HG03354 (cell line): ENCODE measurements at regions not wholly inside any gene's neighbourhood (a gene's known extent, or its start where the extent isn't known, plus 50 kb on each side); places are given as distances from the start of the nearest gene placed in this dataset.
"Not testable (repeated sequence)": the region's sequence is repeated elsewhere in the genome, so short reads cannot be mapped to it uniquely, and the experiment has no call there.

Experiments
- ATAC-seq: cut with Tn5 transposase; IDR thresholded peaks from one replicate; pipeline ENCODE4 v1.9.1; 2021; ENCODE audit warnings: mild to moderate bottlenecking; ENCODE audit not compliant: unreplicated experiment, poor library complexity, severe bottlenecking

DNA sequence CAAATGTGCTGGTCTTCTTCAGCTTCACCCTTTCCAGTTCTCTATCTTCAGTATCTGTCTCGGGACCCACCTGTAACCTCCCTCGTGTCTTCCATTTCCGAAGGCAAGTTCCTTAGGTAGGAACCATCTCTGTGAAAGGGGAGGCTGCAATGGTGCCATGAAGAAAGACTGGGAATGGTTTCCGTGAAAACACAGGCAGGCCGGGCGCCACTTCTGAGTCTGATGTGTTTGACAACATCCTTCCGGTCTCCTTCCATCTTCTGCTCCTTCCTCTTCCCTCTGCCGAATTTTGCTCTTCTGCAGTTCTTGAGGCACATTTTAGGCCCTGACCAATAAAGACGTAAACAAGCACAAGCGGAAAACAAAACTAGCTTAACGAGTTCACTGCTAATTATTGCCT lies 328.0 kb downstream of the THBS2 start:
- ATAC-seq: no peak

DNA sequence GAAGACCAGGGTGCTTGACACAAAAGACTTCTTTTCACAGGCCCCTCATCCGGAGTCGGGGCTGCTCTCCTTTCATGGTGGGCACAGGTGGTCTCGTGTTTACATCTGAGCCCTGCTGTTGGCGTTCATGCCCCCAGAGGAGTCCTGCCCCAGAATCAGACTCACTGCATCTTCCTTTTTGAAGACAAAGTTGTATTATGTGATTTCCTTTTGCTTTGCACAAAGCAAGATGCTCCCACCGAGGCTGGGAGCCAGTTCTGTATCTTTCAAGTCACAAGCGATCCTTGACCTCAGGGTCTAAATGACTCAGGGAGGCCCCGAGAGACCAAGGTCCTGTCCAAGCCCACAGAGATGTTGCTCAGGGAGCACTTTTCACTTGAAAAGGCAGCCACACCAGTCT lies 330.5 kb downstream of the THBS2 start:
- no peak for ATAC-seq

DNA sequence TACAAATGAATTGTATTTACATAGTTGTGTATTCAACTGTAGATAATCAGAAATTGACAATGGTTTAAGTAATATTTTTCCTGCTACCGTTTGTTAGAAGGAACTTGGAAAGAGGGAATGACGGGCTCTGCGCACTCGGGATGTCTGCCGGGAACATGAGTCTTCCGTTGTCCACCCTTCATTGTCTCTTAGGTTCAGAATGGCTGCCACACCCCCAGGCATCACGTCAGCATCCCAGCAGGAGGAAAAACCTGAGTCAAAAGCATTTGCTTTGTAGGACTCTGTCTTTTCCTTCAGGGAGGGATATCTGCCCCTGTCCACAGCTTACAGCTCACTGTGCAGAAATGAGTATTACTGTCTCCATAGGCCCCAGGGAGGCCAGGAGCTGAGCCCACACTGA lies 331.2 kb downstream of the THBS2 start:
- ATAC-seq: no peak

DNA sequence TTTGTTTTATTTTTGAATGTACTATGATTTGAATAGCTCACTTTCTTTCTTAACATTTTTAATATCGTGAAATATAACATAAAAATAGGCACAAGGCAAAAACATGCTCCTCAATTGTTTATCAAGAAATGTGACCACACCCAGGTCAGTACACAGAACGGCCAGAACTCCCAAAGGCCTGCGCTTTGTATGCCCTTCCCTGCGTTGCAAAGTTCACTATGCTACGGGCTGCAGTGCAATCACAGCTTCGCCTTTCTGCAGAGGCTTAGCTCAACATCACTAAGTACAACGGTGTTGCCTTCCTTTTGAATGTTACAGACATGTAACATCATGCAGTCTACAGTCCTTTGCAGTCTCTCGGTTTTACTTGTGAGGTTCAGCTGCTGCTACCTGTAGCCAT lies 333.4 kb downstream of the THBS2 start:
- ATAC-seq: no peak

DNA sequence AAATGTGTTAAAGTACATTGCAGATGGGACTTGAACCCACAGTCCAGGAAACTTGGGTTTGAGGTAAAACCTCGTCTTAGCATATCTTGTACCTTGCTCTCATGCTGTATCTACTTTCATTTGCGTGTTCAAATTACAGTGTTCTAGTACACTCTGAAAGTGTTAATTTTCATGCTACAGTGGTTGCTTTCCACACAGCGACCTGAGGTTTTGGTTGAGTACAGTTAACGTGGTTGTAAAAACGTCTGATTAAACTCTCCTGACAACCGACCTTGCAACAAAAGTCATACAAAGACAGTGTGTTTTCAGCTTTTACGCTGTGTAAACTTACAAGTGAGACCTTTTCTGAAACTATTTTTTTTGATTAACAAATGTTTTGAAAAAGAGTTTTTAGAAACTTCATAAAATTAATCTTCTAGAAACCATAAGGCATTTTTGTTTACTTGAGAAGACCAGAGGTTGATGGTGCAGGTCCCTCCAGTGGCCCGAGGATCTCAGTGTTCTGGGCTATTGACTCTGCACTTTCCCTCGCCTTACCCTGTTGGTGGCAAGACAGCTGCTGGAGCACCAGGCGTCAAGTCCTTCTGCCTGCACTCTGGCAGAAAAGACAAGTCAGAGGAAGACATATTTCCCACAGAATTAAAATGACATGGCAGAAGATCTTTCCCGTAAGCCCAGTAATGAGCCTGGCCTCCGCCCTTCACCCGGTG lies 334.0 kb downstream of the THBS2 start:
- ATAC-seq: no peak

DNA sequence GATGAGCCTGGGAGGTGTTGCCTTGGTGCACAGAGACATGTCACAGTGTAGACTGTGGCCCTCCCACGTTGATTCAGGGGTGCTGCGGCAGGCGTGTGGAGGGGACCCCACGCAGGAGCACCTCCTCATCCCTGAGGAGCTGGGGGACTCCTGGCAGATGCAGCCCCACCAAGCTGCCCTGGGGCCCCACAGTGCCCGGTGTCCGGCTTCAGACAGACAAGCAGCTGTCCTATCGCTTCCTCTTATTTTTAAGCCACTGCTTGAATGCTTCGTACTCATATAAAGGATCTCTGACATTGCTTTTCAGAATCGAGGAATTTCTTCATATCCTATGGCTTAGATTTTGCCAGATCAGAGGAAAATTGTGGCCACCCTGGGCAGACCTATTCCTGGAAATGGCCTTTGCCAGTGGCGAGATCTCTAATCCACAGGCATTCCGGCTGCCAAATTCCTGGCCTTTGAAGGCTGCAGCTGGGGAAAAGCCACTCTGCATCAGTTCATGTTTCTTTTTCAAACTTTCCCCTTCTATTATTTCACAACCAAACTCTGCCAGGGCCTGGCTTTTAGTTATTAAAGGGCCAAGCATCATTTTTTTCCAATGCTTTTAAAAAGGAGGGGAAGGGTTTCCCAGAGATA lies 337.0 kb downstream of the THBS2 start:
- ATAC-seq: no peak

DNA sequence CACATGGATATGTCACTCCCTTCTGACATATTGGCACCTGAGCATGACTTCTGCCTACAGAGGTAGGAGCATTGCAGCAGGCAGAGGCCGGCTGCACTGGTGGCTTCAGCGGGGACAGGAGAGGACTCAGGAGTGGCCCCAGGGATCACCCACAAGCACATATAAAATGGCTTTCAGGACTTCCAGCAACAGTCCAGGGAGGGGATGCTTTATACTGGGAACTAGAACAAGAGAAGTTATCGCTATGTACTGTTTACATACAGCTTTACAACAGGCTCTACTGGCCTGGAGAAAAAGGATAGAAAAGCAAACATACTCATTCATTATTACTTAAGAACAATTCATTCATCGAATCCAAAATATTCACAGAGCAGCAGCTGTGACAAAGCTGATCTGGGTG lies 337.8 kb downstream of the THBS2 start:
- no peak for ATAC-seq

DNA sequence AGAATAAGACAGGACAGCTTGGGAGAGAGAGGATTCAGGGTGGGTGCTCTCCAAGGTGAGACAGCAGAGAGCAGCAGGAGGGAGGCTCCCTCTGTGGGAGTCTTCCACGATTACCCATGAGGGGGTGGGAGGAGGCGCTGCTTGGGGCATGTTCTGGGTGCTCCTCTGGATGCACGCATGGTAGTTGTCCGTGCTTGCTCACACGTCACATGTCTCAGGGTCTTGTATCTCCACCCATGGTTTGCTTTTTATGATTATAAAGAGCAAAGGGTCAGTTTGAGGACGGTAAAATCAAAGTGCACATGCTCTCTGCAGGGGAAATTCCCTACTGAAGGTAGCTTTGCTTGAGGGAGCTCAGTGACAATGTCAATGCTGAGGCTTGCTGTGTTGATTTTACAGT lies 338.4 kb downstream of the THBS2 start:
- ATAC-seq: no peak

DNA sequence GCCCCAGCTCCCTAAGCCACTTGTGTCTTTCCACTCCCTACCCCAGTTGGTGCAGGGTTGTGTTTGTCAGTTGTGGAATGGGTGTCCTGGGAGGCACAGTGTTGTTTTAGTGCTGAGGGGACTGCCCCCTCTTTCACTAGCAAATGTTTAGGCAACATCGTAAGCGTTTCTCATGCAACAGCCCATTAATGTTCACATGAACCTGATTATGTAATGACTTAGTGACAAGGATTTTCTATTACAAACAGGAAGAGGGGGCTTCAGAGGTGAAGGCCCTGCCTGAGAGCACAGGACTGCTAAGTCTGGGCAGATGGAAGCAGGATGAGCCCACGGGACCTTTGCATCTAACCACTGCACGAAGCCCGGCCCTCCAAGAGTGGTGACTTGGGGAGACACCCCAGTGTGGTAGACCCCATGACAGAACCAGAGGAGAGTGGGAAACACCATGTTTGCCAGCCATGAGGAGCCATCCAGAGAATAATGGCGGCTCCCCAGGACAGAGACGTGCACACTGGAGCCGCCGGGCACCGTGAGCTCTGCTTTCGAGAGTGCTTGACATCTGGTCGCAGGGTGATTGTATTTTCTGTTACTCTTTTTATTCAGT lies 339.7 kb downstream of the THBS2 start:
- ATAC-seq: no peak

DNA sequence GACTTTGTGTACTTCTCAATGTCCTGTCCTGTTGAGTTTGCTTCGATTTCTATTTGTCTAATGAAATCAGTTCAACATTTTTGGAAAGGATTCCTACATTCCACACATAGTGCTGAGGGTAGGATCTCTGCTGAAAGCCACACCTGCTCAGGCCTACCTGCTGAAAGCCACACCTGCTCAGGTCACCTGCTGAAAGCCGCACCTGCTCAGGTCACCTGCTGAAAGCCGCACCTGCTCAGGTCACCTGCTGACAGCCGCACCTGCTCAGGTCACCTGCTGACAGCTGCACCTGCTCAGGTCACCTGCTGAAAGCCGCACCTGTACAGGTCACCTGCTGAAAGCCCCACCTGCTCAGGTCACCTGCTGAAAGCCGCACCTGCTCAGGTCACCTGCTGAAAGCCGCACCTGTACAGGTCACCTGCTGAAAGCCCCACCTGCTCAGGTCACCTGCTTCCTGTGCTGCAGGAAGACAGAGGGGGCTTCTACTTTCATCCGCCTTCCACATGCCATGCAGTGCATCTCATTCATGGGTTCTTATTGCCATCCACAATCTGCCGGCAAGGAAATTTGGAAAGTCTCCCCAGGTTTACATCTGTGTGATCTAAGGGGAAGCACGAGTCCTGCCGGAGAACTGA lies 340.3 kb downstream of the THBS2 start:
- ATAC-seq: not testable (repeated sequence)

DNA sequence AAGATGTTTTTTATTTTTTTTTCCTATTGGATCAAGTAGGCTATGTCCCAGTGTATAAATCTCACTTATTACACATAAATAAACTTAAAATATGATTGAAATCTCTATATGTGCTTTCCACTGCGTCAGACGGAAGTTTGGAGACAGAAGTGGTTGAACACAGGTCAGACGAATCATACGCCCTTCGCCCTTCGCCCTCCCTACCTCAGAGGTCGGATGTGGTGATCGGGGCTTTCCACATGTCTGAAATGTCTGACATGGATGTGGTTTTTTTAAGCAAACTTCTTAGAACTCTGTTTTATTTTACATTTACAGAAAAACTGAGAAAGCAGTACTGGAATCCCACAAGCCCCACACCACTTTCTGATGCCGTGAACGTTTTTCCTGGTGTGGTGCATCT lies 344.4 kb downstream of the THBS2 start:
- ATAC-seq: no peak

DNA sequence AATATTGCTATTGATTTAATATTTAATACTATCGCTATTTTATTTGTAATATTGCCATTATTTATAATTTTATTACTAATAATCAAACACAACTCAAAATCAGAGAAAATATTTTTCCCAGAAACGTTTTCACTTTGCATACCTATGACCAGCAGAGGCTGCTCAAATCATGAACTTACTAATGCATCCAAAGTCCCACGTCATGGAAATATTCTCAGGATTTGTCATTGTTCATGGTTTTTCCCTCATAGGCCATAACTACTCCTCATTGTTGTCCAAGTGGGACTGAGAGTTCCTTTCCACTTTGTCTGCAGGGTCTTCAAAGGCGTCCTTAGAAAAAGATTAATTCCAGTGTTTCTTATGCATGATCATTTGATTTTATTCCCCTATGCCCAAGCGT lies 344.8 kb downstream of the THBS2 start:
- no peak for ATAC-seq

DNA sequence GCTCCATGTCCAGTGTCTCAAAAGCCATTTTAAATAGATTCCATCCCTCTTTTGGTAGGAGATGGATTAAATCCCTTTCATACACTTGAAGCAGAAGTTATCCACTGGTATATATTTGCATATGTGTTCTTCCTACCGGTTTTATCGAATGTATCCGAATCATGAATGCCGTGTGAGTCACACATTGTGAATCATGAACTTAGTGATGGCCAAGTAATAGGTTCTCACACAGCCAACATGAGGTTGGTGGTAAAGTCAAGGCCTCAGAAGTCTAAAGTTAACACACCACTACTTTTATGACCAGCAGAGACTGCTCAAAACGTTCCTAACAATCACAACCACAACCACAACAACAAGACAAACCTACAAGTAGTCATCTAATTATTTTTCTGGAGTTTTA lies 345.5 kb downstream of the THBS2 start:
- ATAC-seq: no peak

DNA sequence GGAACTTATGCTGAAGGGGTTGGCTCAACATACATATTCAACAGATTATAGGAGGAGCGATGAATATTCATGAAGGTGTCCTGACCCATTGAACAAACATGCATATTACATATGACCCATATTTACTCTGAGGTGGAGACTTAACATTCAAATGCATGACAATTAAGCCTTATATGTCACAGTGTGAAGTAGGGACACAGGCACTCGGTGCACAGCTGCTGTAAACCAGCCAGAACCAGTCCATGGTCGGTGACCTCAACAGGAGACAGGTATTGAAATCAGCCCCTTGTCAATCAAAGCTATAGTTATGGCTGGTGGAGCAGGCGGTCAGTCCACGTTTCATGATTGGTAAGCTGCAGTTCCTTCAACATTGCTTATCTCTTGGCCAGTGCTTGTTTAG lies 347.3 kb downstream of the THBS2 start:
- ATAC-seq: no peak

DNA sequence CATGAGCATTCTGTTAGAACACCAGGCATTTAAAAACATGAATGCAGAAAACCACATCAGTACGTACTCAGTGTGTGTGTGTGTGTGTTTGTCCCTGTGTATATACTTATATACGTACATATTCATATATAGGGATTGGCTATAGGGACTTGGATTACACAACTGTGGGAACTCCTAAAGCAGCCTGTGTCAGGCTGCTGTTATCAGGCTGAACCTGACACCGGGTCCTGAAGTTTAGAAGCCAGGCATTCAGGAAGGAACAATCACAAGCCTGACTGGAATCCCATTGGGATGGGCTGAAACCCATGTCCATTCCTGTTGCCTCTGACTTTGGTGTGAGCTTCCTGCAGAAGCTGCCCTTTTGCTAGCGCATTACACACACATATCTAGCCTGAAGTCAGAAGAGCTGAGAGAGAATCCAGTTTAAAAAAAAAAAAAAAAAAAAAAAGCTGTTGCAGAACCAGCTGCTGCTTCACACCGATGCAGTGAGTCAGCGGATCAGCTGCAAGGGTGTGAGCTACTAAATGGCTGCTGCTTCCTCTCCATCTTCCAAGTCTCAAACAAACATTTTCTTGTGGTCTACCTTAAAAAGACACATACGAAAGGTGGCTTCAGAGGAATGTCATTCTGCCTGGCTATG lies 348.1 kb downstream of the THBS2 start:
- ATAC-seq: no peak

DNA sequence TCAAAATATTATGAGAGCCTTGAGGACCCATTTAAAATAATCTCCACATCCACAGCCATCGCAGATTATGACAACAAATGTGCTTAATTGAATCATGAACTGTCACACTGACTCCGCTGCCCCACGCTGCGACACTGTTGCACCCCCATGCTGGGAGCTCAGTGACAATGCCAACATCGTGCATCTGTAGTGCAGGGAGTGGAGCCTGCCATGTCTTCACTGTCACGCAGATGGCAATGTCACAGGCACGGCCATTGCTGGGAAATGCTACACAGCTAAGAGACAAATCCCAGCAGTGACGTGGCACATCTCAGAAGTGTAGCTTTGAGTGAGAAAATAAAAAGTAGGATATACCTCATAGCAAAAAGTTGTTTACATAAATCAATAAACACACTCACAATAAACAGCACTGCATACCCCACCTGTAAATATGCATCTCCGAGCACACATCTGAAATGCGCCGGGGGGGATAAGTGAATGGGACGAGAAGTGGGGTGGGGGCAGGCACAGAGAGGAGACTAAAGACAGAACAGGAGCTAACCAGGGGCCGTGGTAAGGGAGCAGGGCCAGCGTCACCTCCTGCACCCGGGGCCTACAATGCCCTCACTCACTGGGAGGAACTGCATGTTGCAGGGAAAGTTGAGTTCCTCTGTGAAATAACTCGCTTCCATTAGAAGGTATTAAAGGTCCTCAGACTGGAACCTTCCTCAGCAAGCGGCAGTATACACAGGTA lies 349.9 kb downstream of the THBS2 start:
- no peak for ATAC-seq

DNA sequence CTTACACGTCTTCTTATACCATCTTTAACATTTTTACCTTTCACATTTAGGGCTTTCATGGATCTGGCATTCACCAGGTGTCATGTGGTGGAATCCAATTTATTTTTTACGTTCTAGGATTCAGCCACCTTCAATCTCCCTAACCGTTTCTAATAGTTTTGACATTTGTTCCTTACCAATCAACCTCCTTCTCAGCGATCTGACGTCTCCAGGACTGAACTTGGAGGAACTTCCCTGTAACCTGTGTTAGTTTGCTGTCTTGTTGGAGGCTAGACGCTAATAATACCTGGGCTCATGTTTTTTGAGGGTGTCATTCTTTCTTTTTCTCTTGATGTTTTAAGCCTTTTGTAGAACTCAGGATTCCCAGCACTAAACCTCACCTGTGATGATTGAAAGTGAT lies 351.6 kb downstream of the THBS2 start:
- no peak for ATAC-seq

DNA sequence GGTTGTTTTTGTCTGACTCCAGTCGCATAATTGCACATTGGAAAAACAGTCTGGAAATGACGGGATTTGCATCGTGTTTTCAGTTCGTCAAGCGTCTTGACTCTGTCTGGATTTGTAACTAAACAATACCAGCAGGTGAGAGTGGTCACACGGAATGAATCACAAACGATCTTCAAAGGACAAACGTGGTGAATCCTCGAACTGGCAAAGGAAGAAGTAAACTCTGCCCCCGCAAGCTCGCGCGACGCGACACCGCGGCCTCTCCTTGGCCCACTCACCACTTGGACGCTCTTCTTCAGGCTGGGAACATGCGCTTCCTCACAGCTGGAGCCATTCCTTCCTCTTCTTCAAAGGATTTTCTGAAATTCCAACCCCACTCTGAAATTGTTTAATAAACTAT lies 352.6 kb downstream of the THBS2 start:
- ATAC-seq: no peak

DNA sequence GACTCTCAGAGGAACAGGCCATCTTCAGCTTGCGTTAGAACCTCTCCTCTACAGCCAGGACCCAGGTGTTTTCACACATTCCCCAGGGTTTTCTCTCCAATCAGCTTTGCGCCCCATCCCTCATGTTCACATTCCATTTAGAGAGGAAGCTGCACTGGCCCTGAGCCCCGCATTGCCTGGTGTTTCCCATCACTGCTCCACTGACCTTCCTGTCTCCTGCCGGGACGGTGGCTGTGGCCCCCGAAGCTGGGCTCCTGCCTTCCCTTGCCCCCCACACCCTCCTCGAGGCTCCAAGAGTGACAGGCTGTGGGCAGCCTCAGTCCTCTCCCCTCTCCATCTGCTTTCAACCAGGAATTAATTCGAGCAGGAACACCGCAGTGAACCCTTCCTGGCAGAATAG lies 357.3 kb downstream of the THBS2 start:
- no peak for ATAC-seq
